NB4 (cell line): ENCODE measurements at regions not wholly inside any gene's neighbourhood (a gene's known extent, or its start where the extent isn't known, plus 50 kb on each side); places are given as distances from the start of the nearest gene placed in this dataset.
"Not testable (repeated sequence)": the region's sequence is repeated elsewhere in the genome, so short reads cannot be mapped to it uniquely, and the experiment has no call there.

ENCODE experiments used
- DNase-seq: peaks from one replicate; pipeline ENCODE4 v3.0.0; 2010; ENCODE audit warnings: low read depth
- H3K4me3 ChIP-seq: one replicate; pipeline ENCODE4 v1.5.1; 2011; ENCODE audit warnings: mild to moderate bottlenecking, low read depth, low read length, moderate library complexity
- MAX ChIP-seq: IDR thresholded peaks from 2 replicates; pipeline ENCODE4 v1.6.1; 2011; ENCODE audit warnings: low read depth, low read length
- MYC ChIP-seq: IDR thresholded peaks from 2 replicates; pipeline ENCODE4 v1.6.1; 2011; ENCODE audit warnings: low read depth, low read length
- POLR2A ChIP-seq: IDR thresholded peaks from 2 replicates; pipeline ENCODE4 v1.6.1; 2011; ENCODE audit warnings: mild to moderate bottlenecking; ENCODE audit not compliant: insufficient read length; ENCODE audit errors: extremely low read depth
- TF ChIP-seq, protein P1 (sequence below): IDR thresholded peaks from one replicate; pipeline ENCODE4 v1.5.1; 2012; ENCODE audit warnings: low read depth, low read length

DNA sequence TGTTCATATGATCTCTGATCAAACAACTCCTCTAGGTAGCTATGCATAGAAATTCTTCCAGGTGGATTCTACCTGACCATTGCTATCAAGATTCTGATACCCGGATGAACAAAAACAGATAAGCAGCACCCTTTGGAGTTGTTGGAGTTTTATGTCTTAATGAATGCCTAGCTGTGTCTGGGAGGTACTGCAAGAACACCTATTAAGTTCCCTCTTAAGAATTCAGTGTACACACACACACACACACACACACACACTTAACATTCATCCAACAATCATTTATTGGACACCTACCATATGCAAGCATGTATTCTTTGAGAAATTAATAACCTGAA, 58.1 kb upstream of the FNDC3B start:
- peak overlapping the region; percentile 37 for H3K4me3 ChIP-seq
- TF ChIP-seq POLR2A (no peak), MYC (no peak)
- TF ChIP-seq, protein P1, sequence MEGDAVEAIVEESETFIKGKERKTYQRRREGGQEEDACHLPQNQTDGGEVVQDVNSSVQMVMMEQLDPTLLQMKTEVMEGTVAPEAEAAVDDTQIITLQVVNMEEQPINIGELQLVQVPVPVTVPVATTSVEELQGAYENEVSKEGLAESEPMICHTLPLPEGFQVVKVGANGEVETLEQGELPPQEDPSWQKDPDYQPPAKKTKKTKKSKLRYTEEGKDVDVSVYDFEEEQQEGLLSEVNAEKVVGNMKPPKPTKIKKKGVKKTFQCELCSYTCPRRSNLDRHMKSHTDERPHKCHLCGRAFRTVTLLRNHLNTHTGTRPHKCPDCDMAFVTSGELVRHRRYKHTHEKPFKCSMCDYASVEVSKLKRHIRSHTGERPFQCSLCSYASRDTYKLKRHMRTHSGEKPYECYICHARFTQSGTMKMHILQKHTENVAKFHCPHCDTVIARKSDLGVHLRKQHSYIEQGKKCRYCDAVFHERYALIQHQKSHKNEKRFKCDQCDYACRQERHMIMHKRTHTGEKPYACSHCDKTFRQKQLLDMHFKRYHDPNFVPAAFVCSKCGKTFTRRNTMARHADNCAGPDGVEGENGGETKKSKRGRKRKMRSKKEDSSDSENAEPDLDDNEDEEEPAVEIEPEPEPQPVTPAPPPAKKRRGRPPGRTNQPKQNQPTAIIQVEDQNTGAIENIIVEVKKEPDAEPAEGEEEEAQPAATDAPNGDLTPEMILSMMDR, result no peak
- peak; percentile 60 for DNase-seq

GRCh38 chr3:171982828-171983227, 56.5 kb upstream of the FNDC3B start:
- H3K4me3 ChIP-seq, result no peak overlapping the region
- TF ChIP-seq MAX (no peak), POLR2A (no peak)
- DNase-seq, result no peak

GRCh38 chr3:171983685-171984084, 55.7 kb upstream of the FNDC3B start:
- DNase-seq, H3K4me3 ChIP-seq: not testable (repeated sequence)

GRCh38 chr3:171984883-171985282, 54.5 kb upstream of the FNDC3B start:
- peak overlapping the region; percentile 49 for H3K4me3 ChIP-seq
- peak; percentile 86 for DNase-seq
- TF ChIP-seq MYC (peak; percentile 68), POLR2A (no peak), MAX (peak; percentile 44; the same call in 1 of the 2 replicates)
- TF ChIP-seq, protein P1, result no peak

DNA sequence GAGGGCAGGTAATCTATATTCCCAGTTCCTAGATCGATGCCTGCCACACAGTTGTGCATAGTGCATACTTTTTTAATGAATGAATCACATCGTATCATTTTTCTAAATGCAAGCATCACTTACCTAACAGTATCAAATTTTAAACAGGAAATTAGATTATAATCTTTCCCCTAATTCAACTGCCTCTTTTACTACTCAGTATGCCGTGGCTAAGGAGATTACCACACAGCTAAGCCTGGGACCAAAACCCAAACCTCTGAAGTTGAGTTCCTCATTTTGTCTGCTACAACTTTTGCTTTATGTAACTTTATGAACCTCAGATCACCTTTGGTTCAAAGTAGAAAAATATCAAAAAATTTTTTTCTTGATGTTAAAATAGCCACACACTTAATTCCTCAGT, 53.2 kb upstream of the FNDC3B start:
- peak; percentile 92 for DNase-seq
- no peak overlapping the region for H3K4me3 ChIP-seq
- TF ChIP-seq POLR2A (no peak), MAX (no peak), MYC (no peak)

DNA sequence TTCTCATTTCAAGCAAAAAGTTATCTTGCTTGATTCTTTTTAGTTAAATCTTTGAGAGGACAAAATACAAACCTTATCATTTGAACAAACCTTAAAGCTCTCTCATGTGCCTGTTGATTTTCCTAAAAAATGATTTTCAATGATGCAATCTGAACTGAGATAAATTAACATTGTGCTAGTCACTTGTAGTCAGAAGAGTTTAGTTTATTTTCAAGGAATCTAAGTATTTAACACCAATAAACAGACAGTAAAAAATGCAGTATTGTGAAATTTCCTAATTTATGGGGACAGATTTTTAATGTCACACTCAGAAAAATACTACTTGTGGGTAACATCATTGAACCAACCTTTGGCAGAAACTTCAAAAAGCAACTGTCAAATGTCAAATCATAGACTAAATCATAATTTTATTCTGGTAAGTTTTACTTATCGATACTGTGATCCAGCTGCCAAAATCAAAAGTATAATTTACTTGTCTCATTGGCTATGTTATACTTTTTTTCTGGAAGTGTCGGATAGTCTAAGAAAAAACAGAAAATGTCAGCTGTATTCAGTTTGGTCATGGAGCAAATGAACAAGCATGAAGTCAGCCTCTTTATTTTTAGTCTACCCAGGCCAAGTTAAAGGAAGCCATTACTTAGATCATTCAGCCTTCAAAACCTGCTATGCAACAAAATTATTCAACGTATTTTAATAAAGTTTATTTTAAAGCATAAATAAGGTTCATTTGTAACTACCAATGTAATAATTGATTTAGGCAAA, 52.4 kb upstream of the FNDC3B start:
- no peak for TF ChIP-seq MYC
- TF ChIP-seq, protein P1, result no peak
- TF ChIP-seq POLR2A, result no peak
- TF ChIP-seq MAX, result no peak
- no peak for DNase-seq
- H3K4me3 ChIP-seq, result no peak overlapping the region
